Pancreas (tissue), 10 donors: ENCODE measurements at regions not wholly inside any gene's neighbourhood (a gene's known extent, or its start where the extent isn't known, plus 50 kb on each side); places are given as distances from the start of the nearest gene placed in this dataset.
A peak's percentile ranks its signal among the peaks of the same experiment; 100 is the strongest.

Source experiments
- ATAC-seq, 4 donors: fragments of 200-7000 bp; cut with Tn5 transposase; one replicate each; pipeline versions ENCODE4 v1.8.0 to v1.9.1; 2020; ENCODE audit warnings: mild to moderate bottlenecking in 4 of 4, moderate library complexity in 4 of 4
- DNase-seq, 6 donors: peaks; one replicate each; pipeline ENCODE4 v3.0.0-alpha.2; 2020
- FAIRE-seq: peaks from 2 replicates; lab custom pipeline; 2012; peaks lifted over from hg19 to GRCh38; lab: Jason Lieb, UNC
- H3K27ac ChIP-seq, 4 donors: fragments of 200-600 bp; sonication (generic); 1 replicate in 3 of 4; 2 replicates in 1 of 4; pipeline versions ENCODE4 v1.5.0 to v1.8.0; 2020
- H3K27me3 ChIP-seq, 4 donors: fragments of 200-600 bp; one replicate each; pipeline ENCODE4 v1.8.0; 2021
- H3K36me3 ChIP-seq, 3 donors: fragments of 200-600 bp; sonication (generic) in 1 of 3; one replicate each; pipeline versions ENCODE4 v1.5.0 to v1.8.0; 2020 to 2021
- H3K4me1 ChIP-seq, 3 donors: fragments of 200-600 bp; one replicate each; pipeline ENCODE4 v1.8.0; 2021
- H3K4me3 ChIP-seq, 4 donors: fragments of 200-600 bp; sonication (generic) in 2 of 4; one replicate each; pipeline versions ENCODE4 v1.5.0 to v1.8.0; 2020 to 2021
- H3K9me3 ChIP-seq, 4 donors: fragments of 200-600 bp; one replicate each; pipeline ENCODE4 v1.8.0; 2021
- CTCF ChIP-seq, 4 donors: fragments of 200-600 bp; sonication (generic) in 3 of 4; IDR thresholded peaks; one replicate each; pipeline versions ENCODE4 v1.5.0 to v1.8.0; 2021; ENCODE audit warnings: antibody characterized with exemption in 4 of 4
- WGBS, 2 donors: extraction: QIAGEN DNeasy Blood & Tissue Kit; methylation state at CpG; one replicate each; pipeline ENCODE4 v1.1.7; 2013; 5-methylcytosine and 5-hydroxymethylcytosine counted together
- intact Hi-C, 3 donors: fragments of 100-400 bp; cut with DNase I; formaldehyde crosslinking; loops; one replicate each; pipeline versions ENCODE4 v1.11.1 to v1.14.2; 2022
- donor health status: healthy with polysubstance abuse.
- donor health status: DM: no; HTN: no; CAD: no; lungs with moderate emphysema.
- donor health status: DM: no; HTN: no; CAD: no.
- donor health status: control.
- donor health status: control.
- donor health status: Bipolar disorder and iron deficiency.
- donor health status: DM: yes; HTN: yes; CAD: no.
- donor health status: DM: no; HTN: no; CAD: no.
- donor health status: DM: no; HTN: no; CAD: no.
- donor health status: DM: yes; HTN: yes; CAD: no.

- DNase-seq, result no peak
- peak overlapping the region in 2 of 4 donors; percentile 9 for H3K27ac ChIP-seq
- H3K4me1 ChIP-seq, result peaks cover 0 to 3% (median under 1%) of the 10 kb centered on the region in 3 donors
- H3K27me3 ChIP-seq, result no peaks in the 10 kb centered on the region
- TF ChIP-seq CTCF (IDR thresholded peaks at IDR 0.05), result no peak
- FAIRE-seq, result no peak
- H3K4me3 ChIP-seq, result no peak overlapping the region
- H3K36me3 ChIP-seq, result no peaks in the 10 kb centered on the region
- ATAC-seq, result peak in 3 of 4 donors; percentile 28 to 68 (median 64)
- intact Hi-C loops, result no loop called here
- H3K9me3 ChIP-seq, result no peaks in the 10 kb centered on the region
- 79 to 83% methylated on average over 4 of the region's 4 CpGs for WGBS, 2 donors
Observed at GRCh38 chr14:50038398-50039119, 77.8 kb downstream of the VCPKMT start.

GRCh38 chr14:50039120-50039517 is 77.3 kb downstream of the VCPKMT start:
- DNase-seq (no peak), FAIRE-seq (no peak), ATAC-seq (no peak)
- Histone ChIP-seq H3K36me3 (no peaks in the 10 kb centered on the region), H3K4me3 (no peak overlapping the region), H3K9me3 (no peaks in the 10 kb centered on the region), H3K4me1 (peaks cover 0 to 7% (median 6%) of the 10 kb centered on the region in 3 donors), H3K27ac (no peak overlapping the region), H3K27me3 (no peaks in the 10 kb centered on the region)
- WGBS, 2 donors, result 69 to 77% methylated on average over 4 of the region's 4 CpGs
- intact Hi-C loops, result no loop called here
- no peak for TF ChIP-seq CTCF (IDR thresholded peaks at IDR 0.05)

DNA sequence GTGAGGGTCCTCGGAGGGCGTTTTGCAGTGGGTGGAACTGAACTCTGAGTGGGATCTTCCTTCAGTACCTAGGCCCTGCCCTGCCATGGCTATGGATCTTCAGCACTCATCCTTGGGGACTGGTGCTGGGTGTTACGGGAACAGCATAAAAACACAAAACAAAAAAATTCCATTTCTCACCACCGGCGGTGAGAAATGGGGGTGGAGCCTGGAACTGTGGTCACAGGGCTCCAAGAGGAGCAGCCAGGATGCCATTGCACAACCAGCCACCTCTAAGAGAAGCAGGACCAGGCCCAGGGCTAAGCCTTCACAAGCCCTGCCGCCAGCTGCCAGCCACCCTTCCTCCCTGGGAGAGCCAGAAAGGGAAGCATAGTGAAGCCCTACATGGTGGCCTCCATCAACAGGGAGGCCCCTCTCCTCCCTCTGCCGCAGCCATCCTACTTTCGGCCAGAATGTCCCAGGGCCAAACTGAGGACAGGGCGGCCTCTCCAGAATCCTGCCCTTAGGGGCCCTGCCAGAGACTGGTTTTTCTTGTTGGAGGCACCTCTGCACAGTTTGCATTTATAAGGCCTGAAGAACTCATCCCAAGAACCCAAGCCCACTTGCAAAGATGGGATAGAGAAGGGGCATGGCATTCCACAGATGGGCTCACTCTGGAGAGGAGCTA is 76.5 kb downstream of the VCPKMT start:
- Histone ChIP-seq H3K4me3 (no peak overlapping the region), H3K36me3 (no peaks in the 10 kb centered on the region), H3K4me1 (peaks cover 0 to 14% (median 13%) of the 10 kb centered on the region in 3 donors), H3K27ac (peak overlapping the region in 1 of 4 donors; percentile 22), H3K9me3 (no peaks in the 10 kb centered on the region), H3K27me3 (no peaks in the 10 kb centered on the region)
- peak in 3 of 4 donors; percentile 20 to 55 (median 26) for ATAC-seq
- 84 to 91% methylated on average over 9 of the region's 9 CpGs for WGBS, 2 donors
- FAIRE-seq, result no peak
- intact Hi-C loops, result no loop called here
- TF ChIP-seq CTCF (IDR thresholded peaks at IDR 0.05), result no peak
- no peak for DNase-seq

DNA sequence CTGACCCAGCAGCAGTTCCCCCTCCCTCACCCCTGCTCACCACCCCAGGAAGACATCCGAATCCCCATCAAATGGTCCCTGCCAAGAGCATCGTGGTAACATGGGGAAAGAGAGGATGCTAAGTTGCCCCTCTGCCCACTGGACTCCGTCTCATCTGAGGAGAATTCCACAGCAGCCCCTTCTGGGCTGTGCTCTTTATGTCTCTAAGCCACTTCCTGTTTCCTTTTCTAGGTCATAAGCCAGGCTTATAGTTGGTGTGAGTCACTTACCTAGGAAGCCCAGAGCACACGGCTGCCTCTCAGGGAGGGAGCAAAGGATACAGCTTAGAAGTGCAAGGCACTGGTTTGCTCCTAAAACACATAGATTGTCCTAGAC is 76.0 kb downstream of the VCPKMT start:
- H3K27ac ChIP-seq, result peak overlapping the region in 2 of 4 donors; percentile 20 to 22
- FAIRE-seq, result no peak
- H3K4me1 ChIP-seq, result peaks cover 0 to 19% (median 13%) of the 10 kb centered on the region in 3 donors

More for the DNA sequence above, 76.0 kb downstream of the VCPKMT start:
- WGBS, 2 donors, result 71 to 85% methylated on average over 4 of the region's 4 CpGs
- ATAC-seq, result peak in 2 of 4 donors; percentile 40 to 48
- intact Hi-C loops, result no loop called here
- H3K36me3 ChIP-seq, result no peaks in the 10 kb centered on the region
- H3K9me3 ChIP-seq, result no peaks in the 10 kb centered on the region
- DNase-seq, result no peak
- no peaks in the 10 kb centered on the region for H3K27me3 ChIP-seq
- no peak for TF ChIP-seq CTCF (IDR thresholded peaks at IDR 0.05)
- no peak overlapping the region for H3K4me3 ChIP-seq
